ENCODE measurements at regions not wholly inside any gene's neighbourhood (a gene's known extent, or its start where the extent isn't known, plus 50 kb on each side); places are given as distances from the start of the nearest gene placed in this dataset.
"Not testable (repeated sequence)": the region's sequence is repeated elsewhere in the genome, so short reads cannot be mapped to it uniquely, and the experiment has no call there.

GRCh38 chr12:61161961-61162360 is 1098.2 kb upstream of the USP15 start:
- H3K4me1 Mint-ChIP-seq (ENCODE audit: low read depth): no peaks in the 10 kb centered on the region
- no peaks in the 10 kb centered on the region for H3K27me3 Mint-ChIP-seq (ENCODE audit: low read depth)
- H3K27ac Mint-ChIP-seq: no peak overlapping the region
- no peak overlapping the region for H3K4me3 Mint-ChIP-seq
- H3K36me3 Mint-ChIP-seq (ENCODE audit: low read depth): no peaks in the 10 kb centered on the region
- peaks cover 25% of the 10 kb centered on the region for H3K9me3 Mint-ChIP-seq

GRCh38 chr12:61188801-61189595 is 1071.2 kb upstream of the USP15 start:
- H3K4me3 Mint-ChIP-seq: no peak overlapping the region
- H3K27ac Mint-ChIP-seq: no peak overlapping the region
- H3K4me1 Mint-ChIP-seq (ENCODE audit: low read depth): no peaks in the 10 kb centered on the region
- no peaks in the 10 kb centered on the region for H3K9me3 Mint-ChIP-seq
- no peaks in the 10 kb centered on the region for H3K27me3 Mint-ChIP-seq (ENCODE audit: low read depth)
- no peaks in the 10 kb centered on the region for H3K36me3 Mint-ChIP-seq (ENCODE audit: low read depth)

DNA sequence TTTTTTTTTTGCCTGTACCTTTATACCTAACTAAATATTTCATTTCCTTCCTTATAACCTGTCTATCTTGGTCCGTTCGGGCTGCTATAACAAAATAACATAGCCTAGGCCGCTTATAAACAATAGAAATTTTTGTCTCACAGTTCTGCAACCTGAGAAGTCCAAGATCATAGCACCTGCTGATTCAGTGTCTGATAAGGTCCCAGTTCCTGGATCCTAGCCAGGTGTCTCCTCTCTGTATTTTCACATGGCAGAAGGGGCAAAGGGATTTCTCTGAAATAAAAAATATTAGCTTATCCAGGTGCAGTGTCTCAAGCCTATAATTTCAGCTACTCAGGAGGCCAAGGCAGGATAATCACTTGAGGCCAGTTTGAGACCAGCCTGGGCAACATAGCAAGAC is 1046.6 kb upstream of the USP15 start:
- H3K4me3 Mint-ChIP-seq: no peak overlapping the region
- H3K27ac Mint-ChIP-seq: no peak overlapping the region
- no peaks in the 10 kb centered on the region for H3K4me1 Mint-ChIP-seq (ENCODE audit: low read depth)
- peaks cover 7% of the 10 kb centered on the region for H3K9me3 Mint-ChIP-seq
- no peaks in the 10 kb centered on the region for H3K27me3 Mint-ChIP-seq (ENCODE audit: low read depth)
- no peaks in the 10 kb centered on the region for H3K36me3 Mint-ChIP-seq (ENCODE audit: low read depth)

GRCh38 chr12:61220337-61220736 is 1039.9 kb upstream of the USP15 start:
- no peaks in the 10 kb centered on the region for H3K36me3 Mint-ChIP-seq (ENCODE audit: low read depth)
- no peak overlapping the region for H3K4me3 Mint-ChIP-seq
- no peaks in the 10 kb centered on the region for H3K27me3 Mint-ChIP-seq (ENCODE audit: low read depth)
- no peaks in the 10 kb centered on the region for H3K4me1 Mint-ChIP-seq (ENCODE audit: low read depth)
- H3K27ac Mint-ChIP-seq: no peak overlapping the region
- H3K9me3 Mint-ChIP-seq: peaks cover 11% of the 10 kb centered on the region

- Mint-ChIP-seq H3K27me3 (ENCODE audit: low read depth) (no peaks in the 10 kb centered on the region), H3K36me3 (ENCODE audit: low read depth) (no peaks in the 10 kb centered on the region), H3K9me3 (peaks cover 4% of the 10 kb centered on the region), H3K27ac (no peak overlapping the region), H3K4me3 (no peak overlapping the region), H3K4me1 (ENCODE audit: low read depth) (no peaks in the 10 kb centered on the region)
Measured at GRCh38 chr12:61232040-61232439, 1028.2 kb upstream of the USP15 start.

DNA sequence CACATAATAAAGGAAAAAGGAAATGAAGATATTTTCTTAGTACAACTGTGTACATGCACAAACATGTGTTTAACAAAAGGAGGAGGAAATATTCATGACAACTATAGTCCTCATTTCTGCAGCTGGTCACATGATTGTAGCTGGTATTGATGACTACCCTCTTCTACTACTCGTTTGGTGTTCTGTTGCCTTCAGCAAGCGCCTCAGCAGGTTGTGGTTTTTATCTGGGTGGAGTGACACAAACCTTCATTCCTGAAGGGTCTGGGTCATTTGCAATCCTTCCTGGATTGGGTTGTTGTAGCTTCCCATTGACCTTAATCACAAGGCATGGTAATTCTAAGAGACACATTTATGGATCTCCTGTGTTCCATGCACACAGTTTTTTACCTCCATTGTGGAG is 1009.9 kb upstream of the USP15 start:
- Mint-ChIP-seq H3K36me3 (ENCODE audit: low read depth) (no peaks in the 10 kb centered on the region), H3K4me3 (no peak overlapping the region), H3K4me1 (ENCODE audit: low read depth) (no peaks in the 10 kb centered on the region), H3K27me3 (ENCODE audit: low read depth) (no peaks in the 10 kb centered on the region), H3K27ac (no peak overlapping the region), H3K9me3 (no peaks in the 10 kb centered on the region)

GRCh38 chr12:61251076-61251475 is 1009.1 kb upstream of the USP15 start:
- H3K4me3 Mint-ChIP-seq: no peak overlapping the region
- no peak overlapping the region for H3K27ac Mint-ChIP-seq
- H3K4me1 Mint-ChIP-seq (ENCODE audit: low read depth): no peaks in the 10 kb centered on the region
- no peaks in the 10 kb centered on the region for H3K9me3 Mint-ChIP-seq
- no peaks in the 10 kb centered on the region for H3K27me3 Mint-ChIP-seq (ENCODE audit: low read depth)
- H3K36me3 Mint-ChIP-seq (ENCODE audit: low read depth): no peaks in the 10 kb centered on the region

DNA sequence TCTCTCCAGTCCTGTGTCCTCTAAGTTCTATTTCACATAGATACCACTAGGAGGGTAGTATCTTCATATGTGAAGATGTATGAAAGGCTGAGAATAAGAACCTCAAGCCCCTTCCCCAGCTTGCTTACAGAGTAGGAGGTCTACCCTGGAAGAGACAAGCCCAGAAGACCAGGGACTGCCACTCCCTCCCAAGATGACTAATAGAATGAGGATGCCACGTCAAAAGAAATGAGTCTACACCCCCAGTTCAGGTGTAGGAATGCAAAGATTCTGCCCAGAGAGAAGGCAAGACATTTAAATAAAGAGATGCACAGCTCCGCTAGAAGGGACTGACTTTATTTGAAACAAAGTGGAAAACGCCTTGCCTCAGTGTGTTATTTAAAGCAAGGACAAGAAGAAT is 1006.0 kb upstream of the USP15 start:
- Mint-ChIP-seq H3K36me3 (ENCODE audit: low read depth) (no peaks in the 10 kb centered on the region), H3K9me3 (no peaks in the 10 kb centered on the region), H3K4me1 (ENCODE audit: low read depth) (no peaks in the 10 kb centered on the region), H3K27me3 (ENCODE audit: low read depth) (no peaks in the 10 kb centered on the region), H3K27ac (no peak overlapping the region), H3K4me3 (no peak overlapping the region)

- not testable (repeated sequence) for H3K4me1 Mint-ChIP-seq (ENCODE audit: low read depth); H3K27me3 Mint-ChIP-seq (ENCODE audit: low read depth); H3K27ac Mint-ChIP-seq; H3K4me3 Mint-ChIP-seq; H3K36me3 Mint-ChIP-seq (ENCODE audit: low read depth)
- peaks cover 21% of the 10 kb centered on the region for H3K9me3 Mint-ChIP-seq
Measured at GRCh38 chr12:61264294-61264693, 995.9 kb upstream of the USP15 start.

DNA sequence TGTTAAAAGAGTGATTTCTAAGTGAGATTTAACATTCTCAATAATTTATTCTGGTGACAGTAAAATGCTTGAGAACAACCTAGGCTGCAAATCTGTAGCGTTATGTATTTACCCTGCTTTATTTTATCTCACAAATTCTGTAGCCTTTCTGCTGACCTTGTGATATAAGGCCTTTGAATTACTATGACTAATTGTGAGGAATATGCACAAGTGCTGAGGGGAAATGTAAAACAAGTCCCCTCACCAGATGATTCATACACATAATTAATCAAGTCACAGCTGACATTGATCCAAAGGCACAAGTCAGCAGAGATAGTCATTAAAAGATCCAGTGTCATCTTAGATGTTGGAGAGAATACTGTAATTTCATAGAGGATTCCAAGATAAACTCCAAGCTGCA is 992.7 kb upstream of the USP15 start:
- Mint-ChIP-seq H3K4me3 (no peak overlapping the region), H3K27ac (no peak overlapping the region), H3K4me1 (ENCODE audit: low read depth) (no peaks in the 10 kb centered on the region), H3K9me3 (peaks cover 16% of the 10 kb centered on the region), H3K36me3 (ENCODE audit: low read depth) (no peaks in the 10 kb centered on the region), H3K27me3 (ENCODE audit: low read depth) (no peaks in the 10 kb centered on the region)

- Mint-ChIP-seq H3K9me3 (no peaks in the 10 kb centered on the region), H3K4me3 (no peak overlapping the region), H3K4me1 (ENCODE audit: low read depth) (no peaks in the 10 kb centered on the region), H3K27ac (no peak overlapping the region), H3K27me3 (ENCODE audit: low read depth) (no peaks in the 10 kb centered on the region), H3K36me3 (ENCODE audit: low read depth) (no peaks in the 10 kb centered on the region)
Measured at GRCh38 chr12:61272441-61272840, 987.8 kb upstream of the USP15 start.

DNA sequence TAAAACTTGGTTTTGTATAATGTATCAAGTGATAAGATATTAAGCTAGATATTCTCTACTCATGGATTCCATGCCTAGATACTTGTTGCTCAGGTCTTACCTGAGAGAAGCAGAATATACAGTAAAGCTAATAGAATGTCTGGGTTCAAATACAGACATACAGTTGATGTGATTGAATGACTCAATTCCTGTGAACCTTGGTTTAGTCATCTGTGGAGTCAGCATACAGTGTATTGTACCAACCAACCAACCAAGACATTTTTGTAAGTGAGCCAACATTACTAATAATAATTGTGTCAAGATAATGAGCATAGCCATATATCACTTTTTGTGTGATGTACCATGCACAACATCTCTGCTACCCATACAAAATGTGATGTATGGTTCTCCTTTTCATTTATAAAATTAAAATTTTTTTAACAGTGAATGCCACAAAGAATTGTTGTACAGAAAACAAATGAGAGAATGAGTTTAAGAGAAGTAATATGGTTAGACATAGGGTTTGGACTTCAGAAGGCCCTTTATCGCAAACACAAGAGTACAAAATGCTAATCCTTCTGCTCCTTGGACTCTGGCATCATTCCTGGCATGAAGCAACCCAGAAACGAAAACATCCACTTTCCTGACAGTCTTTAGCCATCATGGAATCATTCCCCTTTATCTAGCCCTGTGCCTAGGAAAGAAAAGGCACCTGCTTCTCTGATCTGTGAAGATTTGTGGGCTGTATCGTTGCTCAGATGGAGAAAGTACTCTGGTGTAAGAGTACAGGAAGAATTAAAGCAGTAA is 977.2 kb upstream of the USP15 start:
- no peaks in the 10 kb centered on the region for H3K27me3 Mint-ChIP-seq (ENCODE audit: low read depth)
- peaks cover 13% of the 10 kb centered on the region for H3K9me3 Mint-ChIP-seq
- no peak overlapping the region for H3K27ac Mint-ChIP-seq
- H3K4me1 Mint-ChIP-seq (ENCODE audit: low read depth): no peaks in the 10 kb centered on the region
- no peaks in the 10 kb centered on the region for H3K36me3 Mint-ChIP-seq (ENCODE audit: low read depth)
- H3K4me3 Mint-ChIP-seq: no peak overlapping the region

DNA sequence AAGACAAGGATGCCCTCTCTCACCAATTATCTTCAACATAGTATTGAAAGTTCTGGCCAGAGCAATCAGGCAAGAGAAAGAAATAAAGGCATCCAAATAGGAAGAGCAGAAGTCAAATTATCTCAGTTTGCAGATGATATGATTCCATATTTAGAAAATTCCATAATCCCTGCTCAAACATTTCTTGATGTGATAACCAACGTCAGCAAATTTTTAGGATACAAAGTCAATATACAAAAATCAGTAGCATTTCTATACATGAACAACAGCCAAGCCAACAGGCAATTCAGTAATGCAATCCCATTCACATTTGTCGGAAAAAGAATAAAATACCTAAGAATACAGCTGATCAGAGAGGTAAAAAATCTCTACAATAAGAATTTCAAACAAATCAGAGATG is 969.7 kb upstream of the USP15 start:
- Mint-ChIP-seq H3K4me1 (ENCODE audit: low read depth) (no peaks in the 10 kb centered on the region), H3K27ac (no peak overlapping the region), H3K9me3 (peaks cover 33% of the 10 kb centered on the region), H3K36me3 (ENCODE audit: low read depth) (no peaks in the 10 kb centered on the region), H3K27me3 (ENCODE audit: low read depth) (no peaks in the 10 kb centered on the region), H3K4me3 (no peak overlapping the region)

GRCh38 chr12:61291647-61292046 is 968.6 kb upstream of the USP15 start:
- H3K27me3 Mint-ChIP-seq (ENCODE audit: low read depth): no peaks in the 10 kb centered on the region

DNA sequence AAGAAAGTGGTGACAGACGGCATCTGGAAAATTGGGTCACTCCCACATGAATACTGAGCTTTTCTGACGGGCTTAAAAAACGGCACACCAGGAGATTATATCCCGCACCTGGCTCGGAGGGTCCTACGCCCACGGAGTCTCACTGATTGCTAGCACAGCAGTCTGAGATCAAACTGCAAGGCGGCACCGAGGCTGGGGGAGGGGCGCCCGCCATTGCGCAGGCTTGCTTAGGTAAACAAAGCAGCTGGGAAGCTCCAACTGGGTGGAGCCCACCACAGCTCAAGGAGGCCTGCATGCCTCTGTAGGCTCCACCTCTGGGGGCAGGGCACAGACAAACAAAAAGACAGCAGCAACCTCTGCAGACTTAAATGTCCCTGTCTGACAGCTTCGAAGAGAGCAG is 966.2 kb upstream of the USP15 start:
- H3K9me3 Mint-ChIP-seq: peaks cover 23% of the 10 kb centered on the region
- H3K36me3 Mint-ChIP-seq (ENCODE audit: low read depth); H3K4me1 Mint-ChIP-seq (ENCODE audit: low read depth); H3K4me3 Mint-ChIP-seq; H3K27ac Mint-ChIP-seq; H3K27me3 Mint-ChIP-seq (ENCODE audit: low read depth): not testable (repeated sequence)

More at GRCh38 chr12:61291647-61292046, 968.6 kb upstream of the USP15 start:
- no peaks in the 10 kb centered on the region for H3K4me1 Mint-ChIP-seq (ENCODE audit: low read depth)
- no peaks in the 10 kb centered on the region for H3K36me3 Mint-ChIP-seq (ENCODE audit: low read depth)
- H3K4me3 Mint-ChIP-seq: no peak overlapping the region
- peaks cover 37% of the 10 kb centered on the region for H3K9me3 Mint-ChIP-seq
- no peak overlapping the region for H3K27ac Mint-ChIP-seq
